ENCODE measurements at regions not wholly inside any gene's neighbourhood (a gene's known extent, or its start where the extent isn't known, plus 50 kb on each side); places are given as distances from the start of the nearest gene placed in this dataset.

- H3K4me3 ChIP-seq (ENCODE audit: low read length) = no peak overlapping the region
- H3K36me3 ChIP-seq (ENCODE audit: insufficient read depth, low read depth, low read length) = no peaks in the 10 kb centered on the region
- H3K9ac ChIP-seq (ENCODE audit: low read depth, low read length) = no peak overlapping the region
- H3K27me3 ChIP-seq (ENCODE audit: insufficient read depth, low read length) = no peaks in the 10 kb centered on the region
- H3K4me1 ChIP-seq (ENCODE audit: insufficient read depth, low read length) = no peaks in the 10 kb centered on the region
- no peak overlapping the region for H3K27ac ChIP-seq (ENCODE audit: low read length)
- peaks cover 5% of the 10 kb centered on the region for H3K9me3 ChIP-seq (ENCODE audit: insufficient read depth, low read depth, low read length)
These were observed 58.3 kb upstream of the ALDH1A3 start for GRCh38 chr15:100821327-100821726.

- no peak overlapping the region for H3K27ac ChIP-seq (ENCODE audit: low read length)
- no peaks in the 10 kb centered on the region for H3K27me3 ChIP-seq (ENCODE audit: insufficient read depth, low read length)
- no peaks in the 10 kb centered on the region for H3K4me1 ChIP-seq (ENCODE audit: insufficient read depth, low read length)
- H3K36me3 ChIP-seq (ENCODE audit: insufficient read depth, low read depth, low read length) = no peaks in the 10 kb centered on the region
- H3K9me3 ChIP-seq (ENCODE audit: insufficient read depth, low read depth, low read length) = no peaks in the 10 kb centered on the region; the same call in 1 of the 2 replicates
- H3K9ac ChIP-seq (ENCODE audit: low read depth, low read length) = no peak overlapping the region
- no peak overlapping the region for H3K4me3 ChIP-seq (ENCODE audit: low read length)
These were observed 55.4 kb upstream of the ALDH1A3 start for GRCh38 chr15:100824211-100824610.

GRCh38 chr15:100829457-100829856, 50.2 kb upstream of the ALDH1A3 start:
- Histone ChIP-seq H3K9ac (ENCODE audit: low read depth, low read length) (no peak overlapping the region), H3K27ac (ENCODE audit: low read length) (no peak overlapping the region), H3K9me3 (ENCODE audit: insufficient read depth, low read depth, low read length) (no peaks in the 10 kb centered on the region; the same call in 1 of the 2 replicates), H3K36me3 (ENCODE audit: insufficient read depth, low read depth, low read length) (no peaks in the 10 kb centered on the region), H3K4me3 (ENCODE audit: low read length) (no peak overlapping the region), H3K27me3 (ENCODE audit: insufficient read depth, low read length) (no peaks in the 10 kb centered on the region), H3K4me1 (ENCODE audit: insufficient read depth, low read length) (no peaks in the 10 kb centered on the region)
